HEK293 (cell line): ENCODE measurements at regions not wholly inside any gene's neighbourhood (a gene's known extent, or its start where the extent isn't known, plus 50 kb on each side); places are given as distances from the start of the nearest gene placed in this dataset.

Experiments used
- CTCF ChIA-PET: fragments of 350-600 bp; formaldehyde crosslinking; extraction: SDS; loops from one replicate; lab custom pipeline; 2021; ENCODE audit warnings: antibody characterized with exemption; lab: Yijun Ruan, JAX
- POLR2A ChIA-PET: fragments of 300-600 bp; formaldehyde crosslinking; extraction: SDS; loops from one replicate; lab custom pipeline; 2020; ENCODE audit warnings: antibody characterized with exemption, inconsistent platforms; lab: Yijun Ruan, JAX
- H3K27ac ChIP-seq: fragments of 200-500 bp; sonication (Bioruptor generic); 2 replicates; pipeline ENCODE4 v1.5.1; 2014; ENCODE audit warnings: low read depth, low read length, control low read depth, inconsistent platforms; ENCODE audit errors: extremely low read depth
- H3K36me3 ChIP-seq, 2 experiments: fragments of 200-500 bp in 1 of 2; sonication (Bioruptor generic) in 1 of 2; 1 replicate in 1 of 2; 2 replicates in 1 of 2; pipeline ENCODE4 v1.5.1; 2014 to 2017; ENCODE audit warnings: inconsistent platforms in 2 of 2, low read length in 2 of 2; ENCODE audit not compliant: control insufficient read depth in 2 of 2, insufficient read depth in 1 of 2
- H3K4me1 ChIP-seq: fragments of 200-500 bp; sonication (Bioruptor generic); 2 replicates; pipeline ENCODE4 v1.5.1; 2014; ENCODE audit warnings: mild to moderate bottlenecking, low read length, inconsistent platforms; ENCODE audit not compliant: control insufficient read depth, insufficient read depth
- H3K4me3 ChIP-seq: 2 replicates; pipeline ENCODE4 v1.5.1; 2011; ENCODE audit warnings: low read depth, mild to moderate bottlenecking, control low read depth, low read length, moderate library complexity
- H3K9me3 ChIP-seq: fragments of 200-500 bp; sonication (Bioruptor generic); 2 replicates; pipeline ENCODE4 v1.5.1; 2014; ENCODE audit warnings: low read depth, low read length, inconsistent platforms; ENCODE audit not compliant: control insufficient read depth, insufficient read depth
- KLF7 ChIP-seq: fragments of 450-650 bp; formaldehyde crosslinking; IDR thresholded peaks from 2 replicates; pipeline ENCODE4 v1.5.1; 2016; ENCODE audit warnings: missing biosample characterization, missing genetic modification characterization, borderline replicate concordance
- SETDB1 ChIP-seq: IDR thresholded peaks from one replicate; pipeline ENCODE4 v1.6.1; 2017; ENCODE audit warnings: mild to moderate bottlenecking, low read length, moderate library complexity, mixed read lengths; ENCODE audit not compliant: insufficient read length
- YY1 ChIP-seq: fragments of 450-650 bp; formaldehyde crosslinking; IDR thresholded peaks from 2 replicates; pipeline ENCODE4 v1.5.1; 2018; ENCODE audit warnings: missing biosample characterization, missing genetic modification characterization
- ZFP37 ChIP-seq: fragments of 450-650 bp; formaldehyde crosslinking; IDR thresholded peaks from 2 replicates; pipeline ENCODE4 v1.5.1; 2016; ENCODE audit warnings: missing biosample characterization, missing genetic modification characterization
- ZIC2 ChIP-seq: fragments of 450-650 bp; formaldehyde crosslinking; IDR thresholded peaks from 2 replicates; pipeline ENCODE4 v1.5.1; 2016; ENCODE audit warnings: missing biosample characterization, missing genetic modification characterization
- ZNF133 ChIP-seq: fragments of 450-650 bp; formaldehyde crosslinking; IDR thresholded peaks from 2 replicates; pipeline ENCODE4 v1.5.1; 2016; ENCODE audit warnings: missing biosample characterization, missing genetic modification characterization
- ZNF140 ChIP-seq: fragments of 450-650 bp; formaldehyde crosslinking; IDR thresholded peaks from 2 replicates; pipeline ENCODE4 v1.5.1; 2016; ENCODE audit warnings: missing biosample characterization, missing genetic modification characterization
- ZNF169 ChIP-seq: fragments of 450-650 bp; formaldehyde crosslinking; IDR thresholded peaks from 2 replicates; pipeline ENCODE4 v1.5.1; 2016; ENCODE audit warnings: missing biosample characterization, missing genetic modification characterization
- ZNF184 ChIP-seq: fragments of 450-650 bp; IDR thresholded peaks from 2 replicates; pipeline ENCODE4 v1.5.1; 2018; ENCODE audit warnings: missing biosample characterization, mild to moderate bottlenecking, missing genetic modification characterization
- ZNF266 ChIP-seq: fragments of 450-650 bp; formaldehyde crosslinking; IDR thresholded peaks from 2 replicates; pipeline ENCODE4 v1.5.1; 2016; ENCODE audit warnings: missing biosample characterization, missing genetic modification characterization, low read depth
- ZNF37A ChIP-seq: fragments of 450-650 bp; IDR thresholded peaks from 2 replicates; pipeline ENCODE4 v1.5.1; 2018; ENCODE audit warnings: missing biosample characterization, missing genetic modification characterization
- ZNF521 ChIP-seq: fragments of 450-650 bp; formaldehyde crosslinking; IDR thresholded peaks from 2 replicates; pipeline ENCODE4 v1.5.1; 2017; ENCODE audit warnings: missing biosample characterization, mild to moderate bottlenecking, missing genetic modification characterization
- ZNF548 ChIP-seq: fragments of 450-650 bp; formaldehyde crosslinking; IDR thresholded peaks from 2 replicates; pipeline ENCODE4 v1.5.1; 2016; ENCODE audit warnings: missing biosample characterization, missing genetic modification characterization
- ZNF571 ChIP-seq: fragments of 450-650 bp; formaldehyde crosslinking; IDR thresholded peaks from 2 replicates; pipeline ENCODE4 v1.5.0; 2017; ENCODE audit warnings: missing biosample characterization, missing genetic modification characterization
- ZNF645 ChIP-seq: fragments of 450-650 bp; formaldehyde crosslinking; IDR thresholded peaks from 2 replicates; pipeline ENCODE4; 2016; ENCODE audit warnings: missing biosample characterization, missing genetic modification characterization
- ZNF654 ChIP-seq: fragments of 450-650 bp; formaldehyde crosslinking; IDR thresholded peaks from 2 replicates; pipeline ENCODE4 v1.5.1; 2016; ENCODE audit warnings: low read depth, missing biosample characterization, missing genetic modification characterization
- ZNF792 ChIP-seq: fragments of 450-650 bp; formaldehyde crosslinking; IDR thresholded peaks from 2 replicates; pipeline ENCODE4 v1.5.1; 2016; ENCODE audit warnings: missing biosample characterization, missing genetic modification characterization
- ZNF843 ChIP-seq: fragments of 450-650 bp; formaldehyde crosslinking; IDR thresholded peaks from 2 replicates; pipeline ENCODE4 v1.5.1; 2016; ENCODE audit warnings: missing biosample characterization, missing genetic modification characterization
- TF ChIP-seq, protein P1 (sequence below): fragments of 450-650 bp; formaldehyde crosslinking; IDR thresholded peaks from 2 replicates; pipeline ENCODE4 v1.5.1; 2017; ENCODE audit warnings: missing biosample characterization, missing genetic modification characterization
- TF ChIP-seq, protein P2 (sequence below): fragments of 450-650 bp; formaldehyde crosslinking; IDR thresholded peaks from 2 replicates; pipeline ENCODE4 v1.5.1; 2017; ENCODE audit warnings: missing biosample characterization, missing genetic modification characterization

- no peaks in the 10 kb centered on the region for H3K9me3 ChIP-seq
- POLR2A ChIA-PET = no interaction called here
- no peak overlapping the region for H3K27ac ChIP-seq
- H3K36me3 ChIP-seq = no peaks in the 10 kb centered on the region
- H3K4me3 ChIP-seq = no peak overlapping the region
- H3K4me1 ChIP-seq = no peaks in the 10 kb centered on the region
- CTCF ChIA-PET = no interaction called here
- TF ChIP-seq ZNF266 (tag by site-specific recombination) = no peak
- no peak for TF ChIP-seq ZIC2 (tag by site-specific recombination)
- no peak for TF ChIP-seq YY1 (tag by site-specific recombination)
- TF ChIP-seq ZNF37A (tag by site-specific recombination) = no peak
- no peak for TF ChIP-seq ZFP37 (tag by site-specific recombination)
- TF ChIP-seq ZNF654 (tag by site-specific recombination) = no peak
- TF ChIP-seq, protein P1, sequence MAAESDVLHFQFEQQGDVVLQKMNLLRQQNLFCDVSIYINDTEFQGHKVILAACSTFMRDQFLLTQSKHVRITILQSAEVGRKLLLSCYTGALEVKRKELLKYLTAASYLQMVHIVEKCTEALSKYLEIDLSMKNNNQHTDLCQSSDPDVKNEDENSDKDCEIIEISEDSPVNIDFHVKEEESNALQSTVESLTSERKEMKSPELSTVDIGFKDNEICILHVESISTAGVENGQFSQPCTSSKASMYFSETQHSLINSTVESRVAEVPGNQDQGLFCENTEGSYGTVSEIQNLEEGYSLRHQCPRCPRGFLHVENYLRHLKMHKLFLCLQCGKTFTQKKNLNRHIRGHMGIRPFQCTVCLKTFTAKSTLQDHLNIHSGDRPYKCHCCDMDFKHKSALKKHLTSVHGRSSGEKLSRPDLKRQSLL (tag by site-specific recombination) = no peak
- no peak for TF ChIP-seq KLF7 (tag by site-specific recombination)
- TF ChIP-seq, protein P2, sequence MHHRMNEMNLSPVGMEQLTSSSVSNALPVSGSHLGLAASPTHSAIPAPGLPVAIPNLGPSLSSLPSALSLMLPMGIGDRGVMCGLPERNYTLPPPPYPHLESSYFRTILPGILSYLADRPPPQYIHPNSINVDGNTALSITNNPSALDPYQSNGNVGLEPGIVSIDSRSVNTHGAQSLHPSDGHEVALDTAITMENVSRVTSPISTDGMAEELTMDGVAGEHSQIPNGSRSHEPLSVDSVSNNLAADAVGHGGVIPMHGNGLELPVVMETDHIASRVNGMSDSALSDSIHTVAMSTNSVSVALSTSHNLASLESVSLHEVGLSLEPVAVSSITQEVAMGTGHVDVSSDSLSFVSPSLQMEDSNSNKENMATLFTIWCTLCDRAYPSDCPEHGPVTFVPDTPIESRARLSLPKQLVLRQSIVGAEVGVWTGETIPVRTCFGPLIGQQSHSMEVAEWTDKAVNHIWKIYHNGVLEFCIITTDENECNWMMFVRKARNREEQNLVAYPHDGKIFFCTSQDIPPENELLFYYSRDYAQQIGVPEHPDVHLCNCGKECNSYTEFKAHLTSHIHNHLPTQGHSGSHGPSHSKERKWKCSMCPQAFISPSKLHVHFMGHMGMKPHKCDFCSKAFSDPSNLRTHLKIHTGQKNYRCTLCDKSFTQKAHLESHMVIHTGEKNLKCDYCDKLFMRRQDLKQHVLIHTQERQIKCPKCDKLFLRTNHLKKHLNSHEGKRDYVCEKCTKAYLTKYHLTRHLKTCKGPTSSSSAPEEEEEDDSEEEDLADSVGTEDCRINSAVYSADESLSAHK (tag by site-specific recombination) = no peak
- TF ChIP-seq ZNF792 = no peak
- TF ChIP-seq SETDB1 = no peak
- no peak for TF ChIP-seq ZNF571 (tag by site-specific recombination)
- TF ChIP-seq ZNF521 (tag by site-specific recombination) = no peak
- TF ChIP-seq ZNF184 (tag by site-specific recombination) = no peak
Observed at GRCh38 chr12:91490667-91491311, 308.2 kb upstream of the DCN start.

- ChIA-PET POLR2A (no interaction called here), CTCF (no interaction called here)
- no peaks in the 10 kb centered on the region for H3K9me3 ChIP-seq
- no peaks in the 10 kb centered on the region for H3K4me1 ChIP-seq
- no peaks in the 10 kb centered on the region for H3K36me3 ChIP-seq
- H3K27ac ChIP-seq = no peak overlapping the region
- H3K4me3 ChIP-seq = no peak overlapping the region
- TF ChIP-seq ZNF843 (tag by site-specific recombination) (no peak), ZNF548 (no peak), ZNF133 (tag by site-specific recombination) (no peak), ZNF140 (no peak), ZNF169 (tag by site-specific recombination) (no peak), ZNF645 (tag by site-specific recombination) (no peak)
Observed at GRCh38 chr12:91483471-91483985, 300.9 kb upstream of the DCN start.
